DMS 273 (cell line): ENCODE measurements at regions not wholly inside any gene's neighbourhood (a gene's known extent, or its start where the extent isn't known, plus 50 kb on each side); places are given as distances from the start of the nearest gene placed in this dataset.

Source experiments
- DNase-seq: peaks from one replicate; lab custom pipeline; 2025; ENCODE audit not compliant: unreplicated experiment; lab: John Stamatoyannopoulos, UW

GRCh38 chr1:79839882-79840281 is 833.4 kb upstream of the ADGRL4 start:
- DNase-seq, result no peak

GRCh38 chr1:79827446-79827845 is 820.9 kb upstream of the ADGRL4 start:
- DNase-seq, result no peak

- no peak for DNase-seq
Measured at GRCh38 chr1:79825551-79825950, 819.0 kb upstream of the ADGRL4 start.

GRCh38 chr1:79822053-79822452 is 815.5 kb upstream of the ADGRL4 start:
- no peak for DNase-seq

GRCh38 chr1:79819140-79819539 is 812.6 kb upstream of the ADGRL4 start:
- DNase-seq, result no peak

DNA sequence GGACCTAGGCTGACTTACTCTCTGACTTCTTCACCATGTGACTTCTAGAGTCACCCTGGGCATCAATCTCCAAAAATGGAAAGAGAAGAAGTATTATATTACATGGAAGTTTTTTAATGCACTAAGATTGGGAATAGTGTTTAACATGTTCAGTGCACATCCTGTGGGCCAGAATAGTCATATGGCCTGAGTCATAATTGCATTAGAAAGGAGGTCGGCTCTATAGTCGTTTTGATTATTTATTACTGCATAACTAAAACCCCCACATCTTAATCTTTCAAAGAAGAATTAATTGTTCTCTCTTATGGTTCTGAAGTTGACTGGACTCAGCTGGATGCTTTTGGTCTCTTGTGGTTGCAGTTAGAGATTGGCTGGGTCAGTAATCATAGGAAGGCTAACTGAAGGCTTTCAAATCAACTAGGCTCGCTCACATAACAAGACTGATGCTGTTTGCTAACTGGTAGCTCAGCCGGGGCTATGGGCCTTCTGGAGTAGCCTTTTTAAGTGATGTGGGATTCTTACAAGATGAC is 810.6 kb upstream of the ADGRL4 start:
- DNase-seq, result no peak

GRCh38 chr1:79815115-79815514 is 808.6 kb upstream of the ADGRL4 start:
- DNase-seq, result no peak

- DNase-seq, result no peak
Measured at GRCh38 chr1:79811173-79811572, 804.6 kb upstream of the ADGRL4 start.

- no peak for DNase-seq
Measured at GRCh38 chr1:79808816-79809475, 802.4 kb upstream of the ADGRL4 start.

GRCh38 chr1:79807816-79808215 is 801.3 kb upstream of the ADGRL4 start:
- no peak for DNase-seq

- no peak for DNase-seq
Measured at GRCh38 chr1:79797487-79797886, 791.0 kb upstream of the ADGRL4 start.

GRCh38 chr1:79796434-79796833 is 789.9 kb upstream of the ADGRL4 start:
- no peak for DNase-seq

DNA sequence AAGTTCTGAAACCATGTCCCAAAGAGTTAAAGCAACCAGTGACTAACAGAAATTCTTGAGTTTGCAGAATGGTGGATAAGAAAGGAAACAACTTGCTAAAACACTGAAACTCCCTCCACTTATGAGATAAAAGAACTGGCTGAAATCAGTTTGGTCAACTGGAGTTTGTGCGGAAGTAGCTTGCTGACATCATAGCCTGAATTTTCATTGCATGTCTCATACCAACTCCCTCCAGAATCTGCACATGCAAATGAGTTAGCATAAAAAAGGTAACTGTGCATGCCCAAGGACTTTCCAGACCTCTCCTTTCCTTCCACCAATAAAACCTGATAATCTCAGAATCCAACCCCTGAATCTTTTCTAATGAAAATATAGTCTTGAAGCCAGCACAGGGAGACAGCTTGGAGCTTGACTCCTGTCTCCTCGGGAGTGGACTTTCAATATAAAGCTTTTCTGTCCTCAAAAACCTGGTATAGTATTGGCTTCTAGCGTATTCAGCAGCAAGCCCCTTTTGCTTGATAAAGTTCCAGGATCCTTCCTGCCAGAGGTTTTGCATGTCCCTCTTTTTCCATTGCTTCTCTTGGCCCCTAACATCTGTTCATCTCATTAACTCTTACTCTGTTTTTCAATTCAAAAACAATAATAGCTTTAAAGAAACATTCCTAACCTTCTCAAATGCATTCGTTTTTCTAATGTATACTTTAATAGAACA is 785.8 kb upstream of the ADGRL4 start:
- DNase-seq, result no peak

DNA sequence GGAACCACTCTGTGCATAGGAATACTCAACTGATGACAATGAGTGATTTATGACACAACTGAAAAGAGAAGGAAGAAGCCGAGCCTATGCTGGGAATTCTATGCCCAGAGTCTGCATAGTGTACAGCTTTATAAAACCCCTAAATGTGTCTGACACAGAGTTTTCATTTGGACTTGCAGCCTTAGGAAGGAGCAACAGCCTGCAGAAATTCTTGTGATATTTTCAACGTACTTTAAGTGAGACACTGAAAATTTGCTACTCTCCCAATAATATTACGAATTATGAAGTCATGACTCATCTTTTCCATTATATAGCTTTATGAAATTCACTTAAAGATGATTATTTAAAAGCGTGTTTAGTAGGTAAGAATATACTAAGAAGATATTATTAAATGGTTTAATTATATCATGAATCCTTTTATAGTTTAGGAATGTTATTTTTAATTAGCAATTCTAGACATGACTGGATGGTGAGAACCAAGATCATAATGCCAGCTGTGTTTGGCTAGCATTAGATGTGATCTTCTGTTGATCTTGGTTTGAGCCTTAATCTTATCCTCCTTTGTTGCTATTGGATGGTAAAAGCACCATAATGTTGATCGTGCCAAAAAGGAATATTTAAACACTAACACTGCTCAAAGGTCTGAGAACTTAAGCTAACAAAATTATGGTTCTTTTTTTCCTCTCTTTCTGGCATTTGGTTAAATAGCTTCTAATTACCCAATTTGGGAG is 785.1 kb upstream of the ADGRL4 start:
- DNase-seq, result no peak

DNA sequence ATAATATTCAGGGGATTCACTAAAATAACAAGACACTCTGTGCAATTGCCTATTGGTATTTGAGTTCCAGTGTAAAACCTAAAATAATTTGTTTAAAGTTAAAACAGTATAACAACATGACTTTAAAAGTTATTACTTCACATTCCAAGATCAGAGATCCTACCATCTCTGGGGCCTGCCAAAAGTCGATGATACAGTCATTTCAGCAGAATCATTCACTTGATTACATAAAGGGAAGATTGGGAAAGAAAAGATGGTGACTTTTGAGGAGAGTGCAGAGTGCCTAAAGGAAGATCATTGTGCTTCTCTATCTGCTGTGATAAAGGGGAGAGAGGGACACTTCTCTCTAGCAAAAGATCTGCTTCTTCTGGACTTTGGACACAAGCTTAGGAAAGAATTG is 784.4 kb upstream of the ADGRL4 start:
- DNase-seq, result no peak

DNA sequence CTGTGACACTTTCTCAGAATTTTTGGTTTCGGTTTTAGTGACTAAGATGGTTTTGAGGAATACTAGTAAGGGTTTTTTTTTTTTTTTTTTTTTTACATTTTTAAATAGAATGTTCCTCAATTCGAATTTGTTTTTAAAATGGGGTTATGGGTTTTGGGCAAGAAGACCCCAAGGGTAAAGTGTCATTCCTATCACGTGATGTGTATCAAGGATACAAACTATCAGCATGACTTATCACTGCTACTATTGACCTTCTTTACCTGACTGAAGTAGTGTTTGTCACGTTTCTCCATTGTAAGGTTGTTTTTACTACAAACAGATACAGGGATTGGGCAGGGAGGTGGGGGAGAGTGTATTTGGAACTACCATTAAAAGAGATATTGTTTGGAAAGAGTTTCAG is 781.1 kb upstream of the ADGRL4 start:
- DNase-seq, result no peak

GRCh38 chr1:79785964-79786363 is 779.4 kb upstream of the ADGRL4 start:
- no peak for DNase-seq

DNA sequence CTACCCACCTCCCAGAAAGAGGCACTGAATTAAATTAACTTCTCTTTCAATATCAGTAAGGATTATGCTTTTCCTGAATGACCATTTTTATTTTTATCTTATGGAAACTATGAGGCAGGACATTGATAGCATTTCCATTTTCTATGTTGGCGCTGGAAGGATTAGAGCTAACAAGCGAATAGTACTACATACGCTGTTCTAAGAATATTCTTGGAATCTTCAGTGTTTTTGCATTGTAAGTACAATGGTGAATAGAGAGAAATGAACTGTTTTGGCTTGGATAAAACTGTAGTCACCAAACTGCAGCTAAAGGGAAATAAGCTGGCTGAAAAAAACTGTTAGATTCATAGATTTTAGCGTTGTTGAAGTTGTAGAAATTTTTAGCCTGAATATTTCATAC is 779.0 kb upstream of the ADGRL4 start:
- DNase-seq, result no peak

GRCh38 chr1:79781261-79781660 is 774.7 kb upstream of the ADGRL4 start:
- DNase-seq, result no peak

GRCh38 chr1:79777481-79778219 is 771.1 kb upstream of the ADGRL4 start:
- no peak for DNase-seq

- DNase-seq, result no peak
Measured at GRCh38 chr1:79775402-79775801, 768.9 kb upstream of the ADGRL4 start.
